ENCODE measurements at regions not wholly inside any gene's neighbourhood (a gene's known extent, or its start where the extent isn't known, plus 50 kb on each side); places are given as distances from the start of the nearest gene placed in this dataset.

DNA sequence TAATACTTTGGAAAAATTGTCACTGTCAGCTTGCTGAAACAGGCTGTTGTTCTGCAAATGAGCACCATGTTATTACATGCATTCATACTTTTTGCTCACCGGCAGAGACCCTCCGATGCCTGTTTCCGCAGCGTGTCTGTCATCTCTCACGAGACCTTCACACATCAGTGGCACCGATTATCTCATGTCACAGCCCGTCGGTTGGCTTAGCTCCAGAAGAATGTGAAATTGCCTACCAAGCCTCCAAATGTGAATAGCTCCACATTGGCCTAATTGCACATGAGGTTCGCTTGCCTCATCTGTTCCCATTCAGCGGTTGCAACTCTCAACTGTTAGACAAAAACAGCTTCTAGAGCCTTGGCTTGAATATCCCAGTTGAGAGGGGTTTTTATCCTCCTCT is 233.0 kb downstream of the ACTR3 start:
- H3K27ac ChIP-seq (ENCODE audit: extremely low read length, insufficient read depth, low read length) = no peak overlapping the region
- in situ Hi-C loops (cut with HindIII; ENCODE audit: extremely low pct_ligation_motif_present, low pct_unique_long_range_greater_than_20kb) (no loop called here), intact Hi-C loops (cut with micrococcal nuclease; ENCODE audit: unreplicated experiment) (no loop called here)
- POLR2A ChIA-PET = no interaction called here
- no peak overlapping the region for H3K9ac ChIP-seq (ENCODE audit: insufficient read depth, low read depth, low read length)
- H3K79me2 ChIP-seq (ENCODE audit: insufficient read depth, low read length) = no peaks in the 10 kb centered on the region
- 53% methylated on average over 10 of the region's 10 CpGs for WGBS (ENCODE audit: low lambda C conversion rate)
- H3K4me2 ChIP-seq (ENCODE audit: low read depth, low read length) = no peak overlapping the region
- DNase-seq (ENCODE audit: low spot score) (no peak), FAIRE-seq (no peak), ATAC-seq (no peak)
- no peaks in the 10 kb centered on the region for H4K20me1 ChIP-seq (ENCODE audit: insufficient read depth, low read length)
- no peak overlapping the region for H2AFZ ChIP-seq (ENCODE audit: low read length)
- CTCF ChIA-PET (ENCODE audit: low intra/inter-chr PET ratio, low total read pairs) = no interaction called here
- BruUV-seq (replicated peaks) = no TSS peak
- no peaks in the 10 kb centered on the region for H3K36me3 ChIP-seq (replicated peaks in 1 of 2; ENCODE audit: control insufficient read depth in 1 of 2, insufficient read depth in 2 of 2, low read length in 2 of 2)
- H3K27me3 ChIP-seq (ENCODE audit: control insufficient read depth in 1 of 2, insufficient read depth in 2 of 2, low read length in 2 of 2) = 0 out of 5 replicates have a peak, but pooled peaks cover 0 to 12% of the 10 kb centered on the region in 2 experiments
- no peak overlapping the region for H3K4me3 ChIP-seq (replicated peaks in 1 of 3; ENCODE audit: insufficient read depth in 1 of 3, low read depth in 2 of 3, low read length in 3 of 3)
- H3K4me1 ChIP-seq (ENCODE audit: insufficient read depth, low read length) = no peaks in the 10 kb centered on the region
- H3K9me3 ChIP-seq (ENCODE audit: low read length) = no peaks in the 10 kb centered on the region
- TF ChIP-seq NR2C2 (CRISPR knock-in tag; IDR thresholded peaks at IDR 0.05; ENCODE audit: borderline replicate concordance) = no peak
- TF ChIP-seq, protein P1, sequence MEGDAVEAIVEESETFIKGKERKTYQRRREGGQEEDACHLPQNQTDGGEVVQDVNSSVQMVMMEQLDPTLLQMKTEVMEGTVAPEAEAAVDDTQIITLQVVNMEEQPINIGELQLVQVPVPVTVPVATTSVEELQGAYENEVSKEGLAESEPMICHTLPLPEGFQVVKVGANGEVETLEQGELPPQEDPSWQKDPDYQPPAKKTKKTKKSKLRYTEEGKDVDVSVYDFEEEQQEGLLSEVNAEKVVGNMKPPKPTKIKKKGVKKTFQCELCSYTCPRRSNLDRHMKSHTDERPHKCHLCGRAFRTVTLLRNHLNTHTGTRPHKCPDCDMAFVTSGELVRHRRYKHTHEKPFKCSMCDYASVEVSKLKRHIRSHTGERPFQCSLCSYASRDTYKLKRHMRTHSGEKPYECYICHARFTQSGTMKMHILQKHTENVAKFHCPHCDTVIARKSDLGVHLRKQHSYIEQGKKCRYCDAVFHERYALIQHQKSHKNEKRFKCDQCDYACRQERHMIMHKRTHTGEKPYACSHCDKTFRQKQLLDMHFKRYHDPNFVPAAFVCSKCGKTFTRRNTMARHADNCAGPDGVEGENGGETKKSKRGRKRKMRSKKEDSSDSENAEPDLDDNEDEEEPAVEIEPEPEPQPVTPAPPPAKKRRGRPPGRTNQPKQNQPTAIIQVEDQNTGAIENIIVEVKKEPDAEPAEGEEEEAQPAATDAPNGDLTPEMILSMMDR (CRISPR knock-in tag; IDR thresholded peaks at IDR 0.05) = no peak
- TF ChIP-seq NCOA5 (CRISPR knock-in tag; IDR thresholded peaks at IDR 0.05) = no peak
- TF ChIP-seq ZMYM2 (CRISPR knock-in tag; IDR thresholded peaks at IDR 0.05) = no peak
- TF ChIP-seq CHCHD3 (CRISPR knock-in tag; IDR thresholded peaks at IDR 0.05) = no peak
- no peak for TF ChIP-seq ZNF772 (CRISPR knock-in tag; IDR thresholded peaks at IDR 0.05)
- TF ChIP-seq, protein P2, sequence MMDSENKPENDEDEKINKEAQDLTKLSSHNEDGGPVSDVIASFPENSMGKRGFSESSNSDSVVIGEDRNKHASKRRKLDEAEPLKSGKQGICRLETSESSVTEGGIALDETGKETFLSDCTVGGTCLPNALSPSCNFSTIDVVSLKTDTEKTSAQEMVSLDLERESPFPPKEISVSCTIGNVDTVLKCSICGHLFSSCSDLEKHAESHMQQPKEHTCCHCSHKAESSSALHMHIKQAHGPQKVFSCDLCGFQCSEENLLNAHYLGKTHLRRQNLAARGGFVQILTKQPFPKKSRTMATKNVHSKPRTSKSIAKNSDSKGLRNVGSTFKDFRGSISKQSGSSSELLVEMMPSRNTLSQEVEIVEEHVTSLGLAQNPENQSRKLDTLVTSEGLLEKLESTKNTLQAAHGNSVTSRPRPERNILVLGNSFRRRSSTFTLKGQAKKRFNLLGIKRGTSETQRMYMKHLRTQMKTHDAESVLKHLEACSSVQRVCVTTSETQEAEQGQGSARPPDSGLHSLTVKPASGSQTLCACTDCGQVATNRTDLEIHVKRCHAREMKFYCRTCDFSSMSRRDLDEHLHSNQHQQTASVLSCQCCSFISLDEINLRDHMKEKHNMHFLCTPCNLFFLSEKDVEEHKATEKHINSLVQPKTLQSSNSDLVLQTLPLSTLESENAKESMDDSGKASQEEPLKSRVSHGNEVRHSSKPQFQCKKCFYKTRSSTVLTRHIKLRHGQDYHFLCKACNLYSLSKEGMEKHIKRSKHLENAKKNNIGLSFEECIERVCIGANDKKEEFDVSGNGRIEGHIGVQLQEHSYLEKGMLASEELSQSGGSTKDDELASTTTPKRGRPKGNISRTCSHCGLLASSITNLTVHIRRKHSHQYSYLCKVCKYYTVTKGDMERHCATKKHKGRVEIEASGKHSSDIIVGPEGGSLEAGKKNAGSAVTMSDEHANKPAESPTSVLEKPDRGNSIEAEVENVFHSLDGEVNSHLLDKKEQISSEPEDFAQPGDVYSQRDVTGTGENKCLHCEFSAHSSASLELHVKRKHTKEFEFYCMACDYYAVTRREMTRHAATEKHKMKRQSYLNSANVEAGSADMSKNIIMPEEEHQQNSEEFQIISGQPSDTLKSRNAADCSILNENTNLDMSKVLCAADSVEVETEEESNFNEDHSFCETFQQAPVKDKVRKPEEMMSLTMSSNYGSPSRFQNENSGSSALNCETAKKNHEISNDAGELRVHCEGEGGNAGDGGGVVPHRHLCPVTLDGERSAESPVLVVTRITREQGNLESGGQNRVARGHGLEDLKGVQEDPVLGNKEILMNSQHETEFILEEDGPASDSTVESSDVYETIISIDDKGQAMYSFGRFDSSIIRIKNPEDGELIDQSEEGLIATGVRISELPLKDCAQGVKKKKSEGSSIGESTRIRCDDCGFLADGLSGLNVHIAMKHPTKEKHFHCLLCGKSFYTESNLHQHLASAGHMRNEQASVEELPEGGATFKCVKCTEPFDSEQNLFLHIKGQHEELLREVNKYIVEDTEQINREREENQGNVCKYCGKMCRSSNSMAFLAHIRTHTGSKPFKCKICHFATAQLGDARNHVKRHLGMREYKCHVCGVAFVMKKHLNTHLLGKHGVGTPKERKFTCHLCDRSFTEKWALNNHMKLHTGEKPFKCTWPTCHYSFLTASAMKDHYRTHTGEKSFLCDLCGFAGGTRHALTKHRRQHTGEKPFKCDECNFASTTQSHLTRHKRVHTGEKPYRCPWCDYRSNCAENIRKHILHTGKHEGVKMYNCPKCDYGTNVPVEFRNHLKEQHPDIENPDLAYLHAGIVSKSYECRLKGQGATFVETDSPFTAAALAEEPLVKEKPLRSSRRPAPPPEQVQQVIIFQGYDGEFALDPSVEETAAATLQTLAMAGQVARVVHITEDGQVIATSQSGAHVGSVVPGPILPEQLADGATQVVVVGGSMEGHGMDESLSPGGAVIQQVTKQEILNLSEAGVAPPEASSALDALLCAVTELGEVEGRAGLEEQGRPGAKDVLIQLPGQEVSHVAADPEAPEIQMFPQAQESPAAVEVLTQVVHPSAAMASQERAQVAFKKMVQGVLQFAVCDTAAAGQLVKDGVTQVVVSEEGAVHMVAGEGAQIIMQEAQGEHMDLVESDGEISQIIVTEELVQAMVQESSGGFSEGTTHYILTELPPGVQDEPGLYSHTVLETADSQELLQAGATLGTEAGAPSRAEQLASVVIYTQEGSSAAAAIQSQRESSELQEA (CRISPR knock-in tag; IDR thresholded peaks at IDR 0.05; ENCODE audit: not compliant biosample characterization) = no peak
- TF ChIP-seq MTF1 (CRISPR knock-in tag; IDR thresholded peaks at IDR 0.05) = no peak
- no peak for TF ChIP-seq IRF1 (CRISPR knock-in tag; IDR thresholded peaks at IDR 0.05; ENCODE audit: low read depth)
- no peak for TF ChIP-seq ZNF550 (CRISPR knock-in tag; IDR thresholded peaks at IDR 0.05; ENCODE audit: borderline replicate concordance)
